Astrocyte (in vitro differentiated cells and primary cell): ENCODE measurements at regions not wholly inside any gene's neighbourhood (a gene's known extent, or its start where the extent isn't known, plus 50 kb on each side); places are given as distances from the start of the nearest gene placed in this dataset.

Source experiments
- DNase-seq: peaks from one replicate; pipeline ENCODE4 v3.0.0-alpha.2; 2010; ENCODE audit warnings: low read depth
- FAIRE-seq: peaks from 2 replicates; lab custom pipeline; 2011; peaks lifted over from hg19 to GRCh38; lab: Jason Lieb, UNC
- H2AFZ ChIP-seq: 2 replicates; pipeline ENCODE4 v1.6.0; 2012; ENCODE audit warnings: low read depth, low read length, inconsistent platforms
- H3K27ac ChIP-seq: 2 replicates; pipeline ENCODE4 v1.5.1; 2011; ENCODE audit warnings: low read depth, low read length, inconsistent platforms
- H3K27me3 ChIP-seq: 2 replicates; pipeline ENCODE4 v1.6.0; 2011; ENCODE audit warnings: low read length, inconsistent platforms; ENCODE audit not compliant: insufficient read depth
- H3K36me3 ChIP-seq: 2 replicates; pipeline ENCODE4 v1.5.1; 2011; ENCODE audit warnings: low read length, inconsistent platforms; ENCODE audit not compliant: insufficient read depth
- H3K4me1 ChIP-seq: 2 replicates; pipeline ENCODE4 v1.5.1; 2011; ENCODE audit warnings: low read length, inconsistent platforms; ENCODE audit not compliant: insufficient read depth
- H3K4me2 ChIP-seq: 2 replicates; pipeline ENCODE4 v1.6.0; 2012; ENCODE audit warnings: low read length, inconsistent platforms
- H3K4me3 ChIP-seq: 2 replicates; pipeline ENCODE4 v1.5.1; 2011; ENCODE audit warnings: low read depth, mild to moderate bottlenecking, low read length, inconsistent platforms; ENCODE audit not compliant: insufficient read depth
- H3K79me2 ChIP-seq: 2 replicates; pipeline ENCODE4 v1.6.0; 2012; ENCODE audit warnings: mild to moderate bottlenecking, low read length, inconsistent platforms; ENCODE audit not compliant: insufficient read depth
- H3K9ac ChIP-seq: 2 replicates; pipeline ENCODE4 v1.6.0; 2012; ENCODE audit warnings: mild to moderate bottlenecking, low read length, inconsistent platforms
- H3K9me3 ChIP-seq: 2 replicates; pipeline ENCODE4 v1.5.1; 2012; ENCODE audit warnings: low read depth, mild to moderate bottlenecking, low read length, inconsistent platforms; ENCODE audit not compliant: insufficient read depth
- H4K20me1 ChIP-seq: 2 replicates; pipeline ENCODE4 v1.6.0; 2012; ENCODE audit warnings: low read length, inconsistent platforms; ENCODE audit not compliant: insufficient read depth
- H3K27ac Mint-ChIP-seq: one replicate; pipeline ENCODE4 v1.8.0; 2021; ENCODE audit warnings: mild to moderate bottlenecking, mixed read lengths; ENCODE audit not compliant: unreplicated experiment
- H3K27me3 Mint-ChIP-seq: one replicate; pipeline ENCODE4 v1.8.0; 2021; ENCODE audit warnings: low read depth, mixed read lengths; ENCODE audit not compliant: unreplicated experiment
- H3K36me3 Mint-ChIP-seq: one replicate; pipeline ENCODE4 v1.8.0; 2021; ENCODE audit warnings: low read depth, mixed read lengths; ENCODE audit not compliant: unreplicated experiment
- H3K4me1 Mint-ChIP-seq: one replicate; pipeline ENCODE4 v1.8.0; 2021; ENCODE audit warnings: low read depth, mixed read lengths; ENCODE audit not compliant: unreplicated experiment
- H3K4me3 Mint-ChIP-seq: one replicate; pipeline ENCODE4 v1.8.0; 2021; ENCODE audit warnings: mild to moderate bottlenecking, moderate library complexity, mixed read lengths; ENCODE audit not compliant: unreplicated experiment
- H3K9me3 Mint-ChIP-seq: one replicate; pipeline ENCODE4 v1.8.0; 2021; ENCODE audit warnings: mild to moderate bottlenecking, mixed read lengths; ENCODE audit not compliant: unreplicated experiment
- CTCF ChIP-seq: IDR thresholded peaks from 2 replicates; pipeline ENCODE4 v1.5.1; 2011; ENCODE audit warnings: low read depth, mild to moderate bottlenecking, inconsistent platforms, low read length, moderate library complexity; ENCODE audit not compliant: insufficient read depth
- EZH2 ChIP-seq: IDR thresholded peaks from 2 replicates; pipeline ENCODE4 v1.6.1; 2012; ENCODE audit warnings: mild to moderate bottlenecking, low read length, inconsistent platforms; ENCODE audit not compliant: insufficient read depth

- no peak overlapping the region for H3K4me2 ChIP-seq
- H2AFZ ChIP-seq = no peak overlapping the region
- Mint-ChIP-seq H3K9me3 (no peaks in the 10 kb centered on the region), H3K27ac (no peak overlapping the region), H3K27me3 (no peaks in the 10 kb centered on the region), H3K4me3 (no peak overlapping the region), H3K4me1 (peaks cover 28% of the 10 kb centered on the region), H3K36me3 (no peaks in the 10 kb centered on the region)
- DNase-seq = no peak
- no peaks in the 10 kb centered on the region for H3K79me2 ChIP-seq
- H3K4me1 ChIP-seq = peaks cover 18% of the 10 kb centered on the region
- no peak overlapping the region for H3K4me3 ChIP-seq
- H4K20me1 ChIP-seq = no peaks in the 10 kb centered on the region
- no peak overlapping the region for H3K27ac ChIP-seq
- H3K36me3 ChIP-seq = no peaks in the 10 kb centered on the region
- no peak for TF ChIP-seq CTCF
- TF ChIP-seq EZH2 = no peak
- H3K27me3 ChIP-seq = no peaks in the 10 kb centered on the region
- no peak for FAIRE-seq
- H3K9me3 ChIP-seq = no peaks in the 10 kb centered on the region
- H3K9ac ChIP-seq = no peak overlapping the region
These were observed 191.7 kb upstream of the KRR1 start for GRCh38 chr12:75703131-75703530.

GRCh38 chr12:75702477-75703093 lies 191.2 kb upstream of the KRR1 start:
- H3K4me1 ChIP-seq = peaks cover 18% of the 10 kb centered on the region
- H3K9ac ChIP-seq = no peak overlapping the region
- H3K27me3 ChIP-seq = no peaks in the 10 kb centered on the region
- H4K20me1 ChIP-seq = no peaks in the 10 kb centered on the region
- peaks cover 25% of the 10 kb centered on the region for H3K4me1 Mint-ChIP-seq
- no peaks in the 10 kb centered on the region for H3K9me3 ChIP-seq
- H3K27ac ChIP-seq = no peak overlapping the region
- H3K79me2 ChIP-seq = no peaks in the 10 kb centered on the region
- H3K4me2 ChIP-seq = no peak overlapping the region
- no peak overlapping the region for H3K27ac Mint-ChIP-seq
- H3K36me3 ChIP-seq = no peaks in the 10 kb centered on the region
- no peak overlapping the region for H3K4me3 ChIP-seq
- no peak for FAIRE-seq
- no peak for DNase-seq
- no peak for TF ChIP-seq EZH2
- TF ChIP-seq CTCF = no peak
- no peak overlapping the region for H2AFZ ChIP-seq
- no peaks in the 10 kb centered on the region for H3K27me3 Mint-ChIP-seq
- no peaks in the 10 kb centered on the region for H3K36me3 Mint-ChIP-seq
- no peaks in the 10 kb centered on the region for H3K9me3 Mint-ChIP-seq
- no peak overlapping the region for H3K4me3 Mint-ChIP-seq

GRCh38 chr12:75701859-75702258 lies 190.4 kb upstream of the KRR1 start:
- Mint-ChIP-seq H3K27me3 (no peaks in the 10 kb centered on the region), H3K36me3 (no peaks in the 10 kb centered on the region), H3K4me1 (peaks cover 21% of the 10 kb centered on the region), H3K27ac (no peak overlapping the region), H3K9me3 (no peaks in the 10 kb centered on the region), H3K4me3 (no peak overlapping the region)
- H3K79me2 ChIP-seq = no peaks in the 10 kb centered on the region
- H3K36me3 ChIP-seq = no peaks in the 10 kb centered on the region
- no peak overlapping the region for H3K27ac ChIP-seq
- H3K9me3 ChIP-seq = no peaks in the 10 kb centered on the region
- H3K4me2 ChIP-seq = no peak overlapping the region
- H3K9ac ChIP-seq = no peak overlapping the region
- H2AFZ ChIP-seq = no peak overlapping the region
- FAIRE-seq (no peak), DNase-seq (no peak)
- no peak overlapping the region for H3K4me3 ChIP-seq
- TF ChIP-seq CTCF (no peak), EZH2 (no peak)
- H3K4me1 ChIP-seq = peaks cover 15% of the 10 kb centered on the region
- H4K20me1 ChIP-seq = no peaks in the 10 kb centered on the region
- no peaks in the 10 kb centered on the region for H3K27me3 ChIP-seq
